Adrenal gland (tissue), 9 donors: ENCODE measurements at regions not wholly inside any gene's neighbourhood (a gene's known extent, or its start where the extent isn't known, plus 50 kb on each side); places are given as distances from the start of the nearest gene placed in this dataset.
A peak's percentile ranks its signal among the peaks of the same experiment; 100 is the strongest.

ENCODE experiments used
- DNase-seq, 7 donors: peaks; one replicate each; pipeline ENCODE4 v3.0.0-alpha.2; 2019 to 2020
- H3K27ac ChIP-seq, 5 donors: fragments of 200-600 bp; sonication (generic) in 4 of 5; 1 replicate in 3 of 5; 2 replicates in 2 of 5; pipeline versions ENCODE4 v1.5.1 to v1.8.0; 2016 to 2020; ENCODE audit warnings: mild to moderate bottlenecking in 1 of 5
- H3K27me3 ChIP-seq: fragments of 200-600 bp; 2 replicates; pipeline ENCODE4 v1.8.0; 2021
- H3K36me3 ChIP-seq, 2 donors: fragments of 200-600 bp; replicated peaks in 1 of 2; 1 replicate in 1 of 2; 2 replicates in 1 of 2; pipeline versions ENCODE4 v1.5.1 to v1.8.0; 2018 to 2022
- H3K4me1 ChIP-seq, 2 donors: fragments of 200-600 bp; replicated peaks in 1 of 2; 1 replicate in 1 of 2; 2 replicates in 1 of 2; pipeline versions ENCODE4 v1.5.1 to v1.8.0; 2018 to 2021
- H3K4me3 ChIP-seq, 4 donors: fragments of 200-600 bp; sonication (generic) in 3 of 4; one replicate each; pipeline ENCODE4 v1.5.1; 2016 to 2018
- H3K9me3 ChIP-seq, 3 donors: fragments of 200-600 bp; sonication (generic) in 1 of 3; replicated peaks in 1 of 3; 1 replicate in 2 of 3; 2 replicates in 1 of 3; pipeline versions ENCODE4 v1.5.1 to v1.8.0; 2016 to 2021
- POLR2A ChIP-seq, 2 donors: fragments of 450-650 bp; IDR thresholded peaks; one replicate each; pipeline ENCODE4 v1.6.1; 2017; ENCODE audit warnings: antibody characterized with exemption in 2 of 2, mild to moderate bottlenecking in 2 of 2, moderate library complexity in 1 of 2
- WGBS, 4 donors: extraction: QIAGEN DNeasy Blood & Tissue Kit in 2 of 4; methylation state at CpG; one replicate each; pipeline versions ENCODE4 v1.1.5 to v1.1.7; 2013 to 2017; 5-methylcytosine and 5-hydroxymethylcytosine counted together
- intact Hi-C, 2 donors: fragments of 100-400 bp; cut with DNase I; formaldehyde crosslinking; loops; one replicate each; pipeline versions ENCODE4 v1.14.1 to v1.15.0; 2022 to 2023
- TF ChIP-seq, protein P1 (sequence below), 6 experiments: fragments of 450-650 bp in 4 of 6; fragments of 200-600 bp in 2 of 6; sonication (generic) in 1 of 6; IDR thresholded peaks; 1 replicate in 5 of 6; 2 replicates in 1 of 6; pipeline versions ENCODE4 v1.5.1 to v1.8.0; 2016 to 2021; ENCODE audit warnings: antibody characterized with exemption in 6 of 6, mild to moderate bottlenecking in 2 of 6, moderate library complexity in 1 of 6
- donor health status: healthy with polysubstance abuse.
- donor health status: Bipolar disorder and iron deficiency.
- donor health status: DM: yes; HTN: yes; CAD: no.
- donor health status: DM: no; HTN: no; CAD: no.
- donor health status: DM: no; HTN: no; CAD: no.

DNA sequence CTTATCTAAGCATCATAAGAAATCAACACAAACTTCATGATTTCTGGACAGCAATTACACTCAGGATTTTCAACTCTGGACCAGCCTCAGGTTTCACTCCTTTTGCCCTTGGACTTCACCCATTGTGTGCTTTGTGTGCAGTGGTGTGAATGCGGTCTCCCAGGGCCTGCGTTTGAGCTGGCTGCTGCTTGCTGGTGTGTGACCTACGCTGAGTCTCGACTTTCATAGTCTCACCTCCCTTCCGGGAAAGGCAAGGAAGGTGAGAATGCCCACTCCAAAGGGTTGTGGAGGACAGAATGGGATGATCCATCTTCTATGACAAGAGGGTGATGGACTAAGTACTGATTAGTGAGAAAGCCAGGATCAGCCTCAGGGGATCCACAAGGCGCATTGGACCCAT is 228.8 kb downstream of the C12orf75 start:
- peaks cover 0 to 6% of the 10 kb centered on the region in 2 donors for H3K4me1 ChIP-seq
- H3K4me3 ChIP-seq: no peak overlapping the region
- TF ChIP-seq, protein P1, sequence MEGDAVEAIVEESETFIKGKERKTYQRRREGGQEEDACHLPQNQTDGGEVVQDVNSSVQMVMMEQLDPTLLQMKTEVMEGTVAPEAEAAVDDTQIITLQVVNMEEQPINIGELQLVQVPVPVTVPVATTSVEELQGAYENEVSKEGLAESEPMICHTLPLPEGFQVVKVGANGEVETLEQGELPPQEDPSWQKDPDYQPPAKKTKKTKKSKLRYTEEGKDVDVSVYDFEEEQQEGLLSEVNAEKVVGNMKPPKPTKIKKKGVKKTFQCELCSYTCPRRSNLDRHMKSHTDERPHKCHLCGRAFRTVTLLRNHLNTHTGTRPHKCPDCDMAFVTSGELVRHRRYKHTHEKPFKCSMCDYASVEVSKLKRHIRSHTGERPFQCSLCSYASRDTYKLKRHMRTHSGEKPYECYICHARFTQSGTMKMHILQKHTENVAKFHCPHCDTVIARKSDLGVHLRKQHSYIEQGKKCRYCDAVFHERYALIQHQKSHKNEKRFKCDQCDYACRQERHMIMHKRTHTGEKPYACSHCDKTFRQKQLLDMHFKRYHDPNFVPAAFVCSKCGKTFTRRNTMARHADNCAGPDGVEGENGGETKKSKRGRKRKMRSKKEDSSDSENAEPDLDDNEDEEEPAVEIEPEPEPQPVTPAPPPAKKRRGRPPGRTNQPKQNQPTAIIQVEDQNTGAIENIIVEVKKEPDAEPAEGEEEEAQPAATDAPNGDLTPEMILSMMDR (IDR thresholded peaks at IDR 0.05): no peak
- no peak for TF ChIP-seq POLR2A (IDR thresholded peaks at IDR 0.05)
- H3K27ac ChIP-seq: no peak overlapping the region
- intact Hi-C loops: no loop called here
- DNase-seq: no peak
- H3K9me3 ChIP-seq: no peaks in the 10 kb centered on the region
- no peaks in the 10 kb centered on the region for H3K36me3 ChIP-seq
- WGBS, 4 donors: 90 to 95% (median 92%) methylated on average over 6 of the region's 6 CpGs
- no peaks in the 10 kb centered on the region for H3K27me3 ChIP-seq

DNA sequence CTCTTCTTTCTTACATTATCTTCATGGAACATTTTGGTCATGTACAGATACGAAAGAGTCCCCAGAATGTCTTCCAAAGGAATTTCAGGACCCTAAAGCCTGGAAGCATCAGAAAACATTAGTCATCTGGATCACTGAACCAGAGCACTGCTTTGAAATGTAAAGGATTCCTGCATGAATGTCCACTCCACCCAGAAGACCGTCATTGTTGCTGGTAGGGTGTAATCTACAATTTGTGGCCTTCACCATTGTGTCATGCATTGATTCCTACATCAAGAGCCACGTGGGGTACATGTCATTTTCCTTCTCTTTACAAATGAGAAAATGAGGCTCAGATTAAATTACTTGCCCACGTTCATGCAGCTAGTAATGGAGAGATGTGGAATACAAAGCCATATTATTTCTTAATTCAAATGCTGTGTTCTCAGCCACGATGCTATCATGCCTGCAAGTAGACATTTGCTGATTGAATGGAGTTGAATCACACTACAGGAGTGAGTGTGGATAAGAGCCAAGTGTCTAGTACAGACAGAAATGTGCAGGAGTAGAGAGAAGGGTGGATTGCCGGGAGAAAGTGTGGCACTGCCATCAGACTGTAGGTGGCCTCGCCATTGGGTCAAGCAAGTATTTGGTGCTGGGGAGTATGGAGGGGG is 231.2 kb downstream of the C12orf75 start:
- DNase-seq: peak in 1 of 7 donors; percentile 7
- Histone ChIP-seq H3K36me3 (no peaks in the 10 kb centered on the region), H3K27me3 (no peaks in the 10 kb centered on the region), H3K4me1 (no peaks in the 10 kb centered on the region), H3K9me3 (no peaks in the 10 kb centered on the region), H3K4me3 (no peak overlapping the region), H3K27ac (no peak overlapping the region)
- WGBS, 4 donors: 59 to 71% (median 65%) methylated on average over 7 of the region's 7 CpGs
- TF ChIP-seq, protein P1 (IDR thresholded peaks at IDR 0.05): no peak
- no peak for TF ChIP-seq POLR2A (IDR thresholded peaks at IDR 0.05)
- intact Hi-C loops: no loop called here

DNA sequence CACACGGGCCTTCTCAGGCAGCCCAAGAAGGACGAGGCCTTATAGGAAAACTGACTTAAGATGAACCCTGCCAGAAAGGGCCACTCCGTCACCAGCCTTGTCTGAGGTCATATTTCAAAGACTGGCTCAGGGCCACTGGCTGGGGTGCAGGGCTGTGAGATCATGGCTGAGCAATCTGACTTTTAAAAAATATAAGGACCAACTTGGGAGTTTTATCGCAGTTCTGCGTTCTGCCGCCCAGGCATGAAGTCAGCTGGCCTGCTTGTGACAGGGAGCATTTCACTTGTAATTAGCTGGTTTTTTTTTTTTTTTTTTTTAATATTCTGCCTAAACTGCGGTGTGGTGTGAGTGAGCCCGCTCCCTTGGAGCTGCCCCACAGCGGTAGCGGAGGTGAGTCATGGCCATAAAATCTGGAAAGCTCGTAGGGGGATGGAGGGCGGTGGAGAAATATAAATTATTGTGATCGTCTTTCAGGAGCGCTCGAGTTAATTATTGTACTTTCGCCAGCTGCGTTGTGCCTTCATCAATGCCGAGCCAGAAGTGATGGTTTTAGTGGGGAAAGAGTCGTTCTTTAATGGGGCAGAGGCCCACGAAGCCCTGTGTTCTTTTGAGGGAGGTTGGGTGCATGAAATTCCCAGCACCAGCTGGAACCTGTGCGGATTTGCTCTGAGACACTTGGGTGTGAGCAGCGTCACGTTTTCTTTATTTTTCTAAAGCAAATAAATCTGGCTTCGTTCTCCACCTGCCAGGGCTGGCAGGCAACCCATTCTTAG is 231.9 kb downstream of the C12orf75 start:
- no peak overlapping the region for H3K4me3 ChIP-seq
- no peaks in the 10 kb centered on the region for H3K27me3 ChIP-seq
- no peaks in the 10 kb centered on the region for H3K4me1 ChIP-seq
- intact Hi-C loops: no loop called here
- no peak overlapping the region for H3K27ac ChIP-seq
- H3K36me3 ChIP-seq: no peaks in the 10 kb centered on the region
- TF ChIP-seq, protein P1 (IDR thresholded peaks at IDR 0.05): no peak
- no peak for TF ChIP-seq POLR2A (IDR thresholded peaks at IDR 0.05)
- WGBS, 4 donors: 49 to 57% (median 54%) methylated on average over 24 of the region's 24 CpGs
- peak; percentile 16 to 63 (median 31) for DNase-seq
- H3K9me3 ChIP-seq: no peaks in the 10 kb centered on the region

DNA sequence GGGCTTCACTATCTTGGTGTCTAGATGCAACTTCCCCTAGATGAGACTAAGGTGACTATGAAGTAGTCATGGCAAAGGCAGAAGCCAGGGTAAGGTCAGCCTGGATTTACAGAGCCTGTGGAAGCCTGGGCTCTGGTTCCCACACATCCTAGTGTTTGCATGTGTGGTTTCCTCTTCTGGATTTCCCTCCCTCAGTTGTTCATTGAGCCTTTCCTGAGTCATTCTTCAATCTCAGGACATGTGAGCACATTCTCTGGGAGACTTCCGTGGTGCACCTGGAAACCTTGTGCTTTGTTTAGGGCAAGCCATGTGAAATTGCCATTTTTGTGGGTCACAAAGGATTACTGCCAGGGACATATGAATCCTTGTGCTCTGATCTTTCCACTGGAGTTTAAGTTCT is 236.6 kb downstream of the C12orf75 start:
- no peaks in the 10 kb centered on the region for H3K4me1 ChIP-seq
- TF ChIP-seq, protein P1 (IDR thresholded peaks at IDR 0.05): no peak
- no peak for TF ChIP-seq POLR2A (IDR thresholded peaks at IDR 0.05)
- no peak overlapping the region for H3K4me3 ChIP-seq
- H3K27ac ChIP-seq: no peak overlapping the region
- no peak for DNase-seq
- intact Hi-C loops: no loop called here
- no peaks in the 10 kb centered on the region for H3K27me3 ChIP-seq
- WGBS, 4 donors: 67 to 100% (median 83%) methylated on average over 1 of the region's 1 CpG
- H3K9me3 ChIP-seq: no peaks in the 10 kb centered on the region
- no peaks in the 10 kb centered on the region for H3K36me3 ChIP-seq
